Esophagus squamous epithelium (tissue), 5 donors: ENCODE measurements at regions not wholly inside any gene's neighbourhood (a gene's known extent, or its start where the extent isn't known, plus 50 kb on each side); places are given as distances from the start of the nearest gene placed in this dataset.

Experiments used
- DNase-seq: peaks from one replicate; lab custom pipeline; 2025; lab: John Stamatoyannopoulos, UW
- H3K27ac ChIP-seq, 4 donors: fragments of 200-600 bp; sonication (generic); one replicate each; pipeline ENCODE4 v1.5.1; 2016 to 2019; ENCODE audit warnings: mild to moderate bottlenecking in 1 of 4
- H3K27me3 ChIP-seq, 4 donors: fragments of 200-600 bp; sonication (generic); 1 replicate in 3 of 4; 2 replicates in 1 of 4; pipeline versions ENCODE4 v1.5.1 to v1.6.0; 2017 to 2021; ENCODE audit warnings: antibody characterized with exemption in 1 of 4
- H3K36me3 ChIP-seq, 3 donors: fragments of 200-600 bp; sonication (generic); one replicate each; pipeline ENCODE4 v1.5.1; 2016 to 2019
- H3K4me1 ChIP-seq, 3 donors: fragments of 200-600 bp; sonication (generic); one replicate each; pipeline ENCODE4 v1.5.1; 2017 to 2019
- H3K4me3 ChIP-seq, 4 donors: fragments of 200-600 bp; sonication (generic); 1 replicate in 3 of 4; 2 replicates in 1 of 4; pipeline ENCODE4 v1.5.1; 2016 to 2019; ENCODE audit warnings: mild to moderate bottlenecking in 2 of 4, moderate library complexity in 1 of 4
- H3K9me3 ChIP-seq, 3 donors: fragments of 200-600 bp; sonication (generic); one replicate each; pipeline ENCODE4 v1.5.1; 2016 to 2019
- CTCF ChIP-seq, 6 experiments: fragments of 450-650 bp in 4 of 6; fragments of 200-600 bp in 2 of 6; sonication (generic) in 2 of 6; IDR thresholded peaks; one replicate each; pipeline ENCODE4 v1.5.1; 2016 to 2019; ENCODE audit warnings: antibody characterized with exemption in 6 of 6, mild to moderate bottlenecking in 4 of 6, moderate library complexity in 4 of 6
- POLR2A ChIP-seq, 4 donors: fragments of 450-650 bp; IDR thresholded peaks; one replicate each; pipeline ENCODE4 v1.6.1; 2017; ENCODE audit warnings: antibody characterized with exemption in 4 of 4, mild to moderate bottlenecking in 4 of 4, moderate library complexity in 3 of 4
- WGBS, 2 donors: methylation state at CpG; one replicate each; pipeline ENCODE4 v1.1.5; 2018; 5-methylcytosine and 5-hydroxymethylcytosine counted together
- intact Hi-C: fragments of 100-400 bp; cut with DNase I; formaldehyde crosslinking; loops from one replicate; pipeline ENCODE4 v1.15.0; 2022
- donor health status: DM: yes; HTN: yes; CAD: no.

- no peak for TF ChIP-seq CTCF (IDR thresholded peaks at IDR 0.05)
- no peak for TF ChIP-seq POLR2A (IDR thresholded peaks at IDR 0.05)
- H3K27me3 ChIP-seq: no peaks in the 10 kb centered on the region
- intact Hi-C loops: no loop called here
- H3K9me3 ChIP-seq: no peaks in the 10 kb centered on the region
- DNase-seq: no peak
- WGBS, 2 donors: 75 to 77% methylated on average over 7 of the region's 7 CpGs
- H3K4me3 ChIP-seq: no peak overlapping the region
- H3K27ac ChIP-seq: no peak overlapping the region
- H3K36me3 ChIP-seq: no peaks in the 10 kb centered on the region
- H3K4me1 ChIP-seq: no peaks in the 10 kb centered on the region
Measured at GRCh38 chr15:25618161-25618560, 179.3 kb upstream of the UBE3A start.

- no peaks in the 10 kb centered on the region for H3K27me3 ChIP-seq
- no peak overlapping the region for H3K27ac ChIP-seq
- intact Hi-C loops: no loop called here
- no peak overlapping the region for H3K4me3 ChIP-seq
- TF ChIP-seq POLR2A (IDR thresholded peaks at IDR 0.05): no peak
- TF ChIP-seq CTCF (IDR thresholded peaks at IDR 0.05): no peak
- no peaks in the 10 kb centered on the region for H3K4me1 ChIP-seq
- DNase-seq: no peak
- no peaks in the 10 kb centered on the region for H3K36me3 ChIP-seq
- WGBS, 2 donors: 58 to 66% methylated on average over 4 of the region's 4 CpGs
- no peaks in the 10 kb centered on the region for H3K9me3 ChIP-seq
Measured at GRCh38 chr15:25616471-25616870, 177.6 kb upstream of the UBE3A start.

- Histone ChIP-seq H3K4me1 (no peaks in the 10 kb centered on the region), H3K27ac (no peak overlapping the region), H3K4me3 (no peak overlapping the region), H3K36me3 (no peaks in the 10 kb centered on the region), H3K27me3 (no peaks in the 10 kb centered on the region), H3K9me3 (no peaks in the 10 kb centered on the region)
- 69 to 77% methylated on average over 5 to 9 of the region's 9 CpGs for WGBS, 2 donors
- DNase-seq: no peak
- intact Hi-C loops: no loop called here
- TF ChIP-seq POLR2A (IDR thresholded peaks at IDR 0.05) (no peak), CTCF (IDR thresholded peaks at IDR 0.05) (no peak)
Measured at GRCh38 chr15:25613134-25613533, 174.3 kb upstream of the UBE3A start.

GRCh38 chr15:25611603-25612002, 172.8 kb upstream of the UBE3A start:
- no peak for DNase-seq
- H3K36me3 ChIP-seq: no peaks in the 10 kb centered on the region
- H3K4me1 ChIP-seq: no peaks in the 10 kb centered on the region
- H3K9me3 ChIP-seq: no peaks in the 10 kb centered on the region
- intact Hi-C loops: no loop called here
- no peaks in the 10 kb centered on the region for H3K27me3 ChIP-seq
- no peak for TF ChIP-seq POLR2A (IDR thresholded peaks at IDR 0.05)
- TF ChIP-seq CTCF (IDR thresholded peaks at IDR 0.05): no peak
- H3K27ac ChIP-seq: no peak overlapping the region
- 23 to 29% methylated on average over 3 to 4 of the region's 4 CpGs for WGBS, 2 donors
- no peak overlapping the region for H3K4me3 ChIP-seq

- WGBS, 2 donors: 45 to 69% methylated on average over 4 of the region's 5 CpGs
- H3K4me1 ChIP-seq: no peaks in the 10 kb centered on the region
- H3K4me3 ChIP-seq: no peak overlapping the region
- intact Hi-C loops: no loop called here
- no peak for DNase-seq
- no peaks in the 10 kb centered on the region for H3K36me3 ChIP-seq
- no peak overlapping the region for H3K27ac ChIP-seq
- H3K9me3 ChIP-seq: no peaks in the 10 kb centered on the region
- TF ChIP-seq POLR2A (IDR thresholded peaks at IDR 0.05) (no peak), CTCF (IDR thresholded peaks at IDR 0.05) (no peak)
- no peaks in the 10 kb centered on the region for H3K27me3 ChIP-seq
Measured at GRCh38 chr15:25609371-25609770, 170.5 kb upstream of the UBE3A start.
